NB4 (cell line): ENCODE measurements at regions not wholly inside any gene's neighbourhood (a gene's known extent, or its start where the extent isn't known, plus 50 kb on each side); places are given as distances from the start of the nearest gene placed in this dataset.

Experiments
- POLR2A ChIP-seq: IDR thresholded peaks from 2 replicates; pipeline ENCODE4 v1.6.1; 2011; ENCODE audit warnings: mild to moderate bottlenecking; ENCODE audit not compliant: insufficient read length; ENCODE audit errors: extremely low read depth
- TF ChIP-seq, protein P1 (sequence below): IDR thresholded peaks from one replicate; pipeline ENCODE4 v1.5.1; 2012; ENCODE audit warnings: low read depth, low read length

- TF ChIP-seq POLR2A: no peak
- TF ChIP-seq, protein P1, sequence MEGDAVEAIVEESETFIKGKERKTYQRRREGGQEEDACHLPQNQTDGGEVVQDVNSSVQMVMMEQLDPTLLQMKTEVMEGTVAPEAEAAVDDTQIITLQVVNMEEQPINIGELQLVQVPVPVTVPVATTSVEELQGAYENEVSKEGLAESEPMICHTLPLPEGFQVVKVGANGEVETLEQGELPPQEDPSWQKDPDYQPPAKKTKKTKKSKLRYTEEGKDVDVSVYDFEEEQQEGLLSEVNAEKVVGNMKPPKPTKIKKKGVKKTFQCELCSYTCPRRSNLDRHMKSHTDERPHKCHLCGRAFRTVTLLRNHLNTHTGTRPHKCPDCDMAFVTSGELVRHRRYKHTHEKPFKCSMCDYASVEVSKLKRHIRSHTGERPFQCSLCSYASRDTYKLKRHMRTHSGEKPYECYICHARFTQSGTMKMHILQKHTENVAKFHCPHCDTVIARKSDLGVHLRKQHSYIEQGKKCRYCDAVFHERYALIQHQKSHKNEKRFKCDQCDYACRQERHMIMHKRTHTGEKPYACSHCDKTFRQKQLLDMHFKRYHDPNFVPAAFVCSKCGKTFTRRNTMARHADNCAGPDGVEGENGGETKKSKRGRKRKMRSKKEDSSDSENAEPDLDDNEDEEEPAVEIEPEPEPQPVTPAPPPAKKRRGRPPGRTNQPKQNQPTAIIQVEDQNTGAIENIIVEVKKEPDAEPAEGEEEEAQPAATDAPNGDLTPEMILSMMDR: no peak
Observed at GRCh38 chr10:93216341-93216985, 142.8 kb downstream of the CYP26A1 start.
